ENCODE measurements at regions not wholly inside any gene's neighbourhood (a gene's known extent, or its start where the extent isn't known, plus 50 kb on each side); places are given as distances from the start of the nearest gene placed in this dataset.
"Not testable (repeated sequence)": the region's sequence is repeated elsewhere in the genome, so short reads cannot be mapped to it uniquely, and the experiment has no call there.

- peak; percentile 33 for DNase-seq
Measured at GRCh38 chr6:90369024-90369519, 72.4 kb upstream of the BACH2 start.

- no peak for DNase-seq
Measured at GRCh38 chr6:90368601-90369000, 72.0 kb upstream of the BACH2 start.

GRCh38 chr6:90368001-90368400, 71.4 kb upstream of the BACH2 start:
- no peak for DNase-seq

GRCh38 chr6:90365565-90366219, 69.0 kb upstream of the BACH2 start:
- DNase-seq = no peak

GRCh38 chr6:90365002-90365401, 68.4 kb upstream of the BACH2 start:
- DNase-seq = no peak

- DNase-seq = no peak
Measured at GRCh38 chr6:90364286-90364685, 67.6 kb upstream of the BACH2 start.

GRCh38 chr6:90362318-90362717, 65.7 kb upstream of the BACH2 start:
- DNase-seq = no peak

GRCh38 chr6:90361174-90361573, 64.5 kb upstream of the BACH2 start:
- DNase-seq = no peak

GRCh38 chr6:90358036-90358770, 61.6 kb upstream of the BACH2 start:
- not testable (repeated sequence) for DNase-seq

GRCh38 chr6:90356012-90356421, 59.4 kb upstream of the BACH2 start:
- DNase-seq = no peak

GRCh38 chr6:90354961-90355360, 58.3 kb upstream of the BACH2 start:
- DNase-seq = no peak

- DNase-seq = no peak
Measured at GRCh38 chr6:90351696-90352095, 55.1 kb upstream of the BACH2 start.

GRCh38 chr6:90350689-90351554, 54.3 kb upstream of the BACH2 start:
- DNase-seq = peak; percentile 65

GRCh38 chr6:90347411-90347851, 50.8 kb upstream of the BACH2 start:
- no peak for DNase-seq

GRCh38 chr6:90346729-90347128, 50.1 kb upstream of the BACH2 start:
- no peak for DNase-seq
